Chondrocyte (in vitro differentiated cells): ENCODE measurements at regions not wholly inside any gene's neighbourhood (a gene's known extent, or its start where the extent isn't known, plus 50 kb on each side); places are given as distances from the start of the nearest gene placed in this dataset.
"Not testable (repeated sequence)": the region's sequence is repeated elsewhere in the genome, so short reads cannot be mapped to it uniquely, and the experiment has no call there.

Experiments
- DNase-seq: peaks from one replicate; pipeline ENCODE4 v3.0.0; 2021; ENCODE audit warnings: mixed read lengths, low spot score
- H3K27ac Mint-ChIP-seq: one replicate; pipeline ENCODE4 v1.8.0; 2021; ENCODE audit warnings: mild to moderate bottlenecking, moderate library complexity, mixed read lengths; ENCODE audit not compliant: unreplicated experiment
- H3K27me3 Mint-ChIP-seq: 2 replicates; pipeline ENCODE4 v1.8.0; 2021; ENCODE audit warnings: low read depth, mixed read lengths
- H3K36me3 Mint-ChIP-seq: 2 replicates; pipeline ENCODE4 v1.8.0; 2021; ENCODE audit warnings: low read depth, mixed read lengths
- H3K4me1 Mint-ChIP-seq: 2 replicates; pipeline ENCODE4 v1.8.0; 2021; ENCODE audit warnings: low read depth, mild to moderate bottlenecking, mixed read lengths
- H3K4me3 Mint-ChIP-seq: one replicate; pipeline ENCODE4 v1.8.0; 2021; ENCODE audit warnings: mild to moderate bottlenecking, moderate library complexity, mixed read lengths; ENCODE audit not compliant: unreplicated experiment
- H3K9me3 Mint-ChIP-seq: 2 replicates; pipeline ENCODE4 v1.8.0; 2021; ENCODE audit warnings: low read depth, mixed read lengths
- CTCF ChIP-seq: fragments of 200-600 bp; sonication (generic); IDR thresholded peaks from 2 replicates; pipeline ENCODE4 v1.5.0; 2021; ENCODE audit warnings: antibody characterized with exemption, mild to moderate bottlenecking, moderate library complexity

DNA sequence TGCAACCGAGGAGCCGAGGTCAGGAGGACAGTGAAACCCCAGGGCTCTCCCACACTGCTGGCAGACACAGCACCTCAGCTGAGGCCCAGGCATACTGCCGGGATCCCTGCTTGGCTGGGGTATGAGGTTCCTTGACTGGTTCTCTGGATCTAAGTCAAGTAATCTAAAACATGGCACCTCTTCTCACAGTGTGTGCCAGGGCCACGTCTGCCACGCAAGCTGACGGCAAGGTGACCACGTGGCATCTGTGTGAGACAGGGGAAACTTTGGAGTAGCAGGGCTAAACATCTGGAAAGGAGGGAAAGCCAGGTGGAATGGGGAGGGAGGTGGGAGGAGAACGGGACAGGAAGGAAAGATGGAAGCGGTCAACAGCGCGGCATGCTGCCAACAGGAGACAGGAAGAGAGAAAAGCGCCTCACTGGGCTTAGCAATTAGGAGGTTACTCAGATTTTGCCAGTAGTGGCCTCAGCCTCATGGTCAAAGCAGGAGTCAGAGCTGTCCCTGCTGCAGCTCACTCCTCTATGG lies 103.7 kb downstream of the CXCL12 start:
- peaks cover 2% of the 10 kb centered on the region for H3K4me1 Mint-ChIP-seq
- H3K36me3 Mint-ChIP-seq, result peaks cover 3% of the 10 kb centered on the region
- peaks cover 8% of the 10 kb centered on the region for H3K27me3 Mint-ChIP-seq
- H3K9me3 Mint-ChIP-seq, result peaks cover 4% of the 10 kb centered on the region
- no peak overlapping the region for H3K4me3 Mint-ChIP-seq
- no peak for TF ChIP-seq CTCF
- no peak for DNase-seq
- H3K27ac Mint-ChIP-seq, result no peak overlapping the region

GRCh38 chr10:44280226-44281014 lies 104.5 kb downstream of the CXCL12 start:
- no peak overlapping the region for H3K27ac Mint-ChIP-seq
- H3K4me1 Mint-ChIP-seq, result peaks cover 2% of the 10 kb centered on the region
- DNase-seq, result no peak
- H3K4me3 Mint-ChIP-seq, result no peak overlapping the region
- no peak for TF ChIP-seq CTCF
- H3K27me3 Mint-ChIP-seq, result peaks cover 5% of the 10 kb centered on the region
- H3K9me3 Mint-ChIP-seq, result peaks cover 6% of the 10 kb centered on the region
- H3K36me3 Mint-ChIP-seq, result peaks cover 4% of the 10 kb centered on the region

GRCh38 chr10:44279426-44280126 lies 105.3 kb downstream of the CXCL12 start:
- H3K27me3 Mint-ChIP-seq, result peaks cover 3% of the 10 kb centered on the region
- H3K4me3 Mint-ChIP-seq, result no peak overlapping the region
- H3K27ac Mint-ChIP-seq, result no peak overlapping the region
- TF ChIP-seq CTCF, result no peak
- H3K9me3 Mint-ChIP-seq, result peaks cover 11% of the 10 kb centered on the region
- no peak for DNase-seq
- peaks cover 4% of the 10 kb centered on the region for H3K36me3 Mint-ChIP-seq
- peaks cover 2% of the 10 kb centered on the region for H3K4me1 Mint-ChIP-seq

DNA sequence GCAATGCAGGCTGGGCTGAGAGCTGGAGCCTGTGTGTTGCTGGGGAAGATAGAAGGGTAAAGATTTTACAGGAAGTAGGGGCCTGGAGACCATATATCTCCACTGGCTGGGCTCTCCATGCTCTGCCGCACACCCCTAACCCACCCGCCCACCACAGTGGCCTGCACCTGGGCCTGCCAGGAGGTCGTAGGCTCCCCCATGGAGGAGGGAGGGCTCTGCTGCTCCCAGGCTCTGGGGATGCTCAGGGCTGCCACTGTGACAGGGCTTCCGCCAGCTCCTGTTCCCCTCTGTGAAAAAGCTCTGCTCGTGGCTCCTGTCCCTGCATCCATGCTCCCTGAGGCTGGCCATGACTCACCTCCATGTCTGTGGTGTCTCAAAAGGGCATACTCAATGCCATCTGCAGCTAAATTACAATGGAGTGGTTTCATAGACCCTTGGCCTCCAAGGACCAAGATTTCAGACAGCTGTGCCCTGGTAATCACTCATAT lies 106.0 kb downstream of the CXCL12 start:
- no peaks in the 10 kb centered on the region for H3K27me3 Mint-ChIP-seq
- peaks cover 2% of the 10 kb centered on the region for H3K4me1 Mint-ChIP-seq
- peaks cover 11% of the 10 kb centered on the region for H3K9me3 Mint-ChIP-seq
- no peak overlapping the region for H3K4me3 Mint-ChIP-seq
- no peak overlapping the region for H3K27ac Mint-ChIP-seq
- TF ChIP-seq CTCF, result no peak
- peaks cover 4% of the 10 kb centered on the region for H3K36me3 Mint-ChIP-seq
- DNase-seq, result no peak

- DNase-seq, H3K27ac Mint-ChIP-seq, H3K4me3 Mint-ChIP-seq, H3K4me1 Mint-ChIP-seq, H3K27me3 Mint-ChIP-seq: not testable (repeated sequence)
- Mint-ChIP-seq H3K9me3 (peaks cover 21% of the 10 kb centered on the region), H3K36me3 (peaks cover 11% of the 10 kb centered on the region)
Measured at GRCh38 chr10:44268435-44268948, 116.4 kb downstream of the CXCL12 start.
